ENCODE measurements at regions not wholly inside any gene's neighbourhood (a gene's known extent, or its start where the extent isn't known, plus 50 kb on each side); places are given as distances from the start of the nearest gene placed in this dataset.
"Not testable (repeated sequence)": the region's sequence is repeated elsewhere in the genome, so short reads cannot be mapped to it uniquely, and the experiment has no call there.

DNA sequence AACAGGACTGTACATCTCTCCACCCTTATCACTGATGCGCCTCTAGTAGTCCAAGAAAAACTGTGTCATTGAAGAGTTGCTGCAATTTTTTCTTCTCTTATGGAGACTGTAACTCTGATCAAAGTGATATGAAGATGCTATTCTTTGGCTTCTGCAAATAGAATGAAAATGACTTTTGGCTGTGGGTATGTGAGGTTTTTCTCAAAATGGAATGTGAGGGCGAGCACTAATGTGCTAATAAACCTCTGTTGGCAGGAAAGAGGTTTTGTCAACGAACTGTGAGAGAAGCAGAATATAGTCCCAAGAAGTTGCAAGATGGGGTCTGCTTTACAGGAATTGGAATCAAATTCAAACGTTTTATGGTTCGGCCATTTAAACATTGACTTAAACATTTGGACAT is 252.0 kb upstream of the GAS1 start:
- DNase-seq = no peak

DNA sequence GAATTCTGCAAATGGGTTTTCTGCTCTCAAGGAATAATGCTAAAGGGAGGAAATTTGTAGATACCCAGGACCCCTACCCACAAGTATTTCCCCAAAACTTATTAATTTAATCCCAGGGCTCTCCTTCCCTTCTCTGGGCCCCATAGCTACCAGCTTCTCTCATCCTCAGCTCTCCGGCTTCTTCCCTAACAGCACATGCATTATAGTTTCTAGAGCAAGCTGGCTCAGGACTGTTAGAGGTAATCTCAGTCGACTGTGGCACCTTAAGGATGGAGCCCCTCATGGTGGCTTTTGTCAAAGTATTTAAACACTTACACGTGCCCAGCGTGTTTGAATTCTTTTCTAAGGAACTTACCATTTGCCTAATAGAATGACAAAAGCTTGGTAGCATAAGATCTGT is 252.5 kb upstream of the GAS1 start:
- DNase-seq = no peak

DNA sequence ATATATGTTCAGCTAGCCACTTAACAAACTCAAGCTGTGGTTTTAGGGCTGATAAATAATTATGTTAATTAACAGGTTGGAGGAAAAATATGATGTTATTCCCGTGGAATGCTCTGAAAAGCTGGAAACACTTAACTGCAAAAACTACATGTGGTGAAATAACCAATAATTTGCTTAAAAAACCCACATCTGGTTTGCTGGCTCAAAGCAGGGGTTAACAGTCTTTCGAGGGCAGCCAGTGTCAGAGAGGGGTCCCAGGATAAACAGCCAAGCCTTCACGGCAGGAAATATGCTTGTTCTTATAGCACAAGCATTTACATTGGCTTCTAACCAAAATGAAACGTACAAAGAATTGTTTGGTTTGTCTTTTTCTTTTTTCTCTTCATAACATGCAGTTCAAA is 254.0 kb upstream of the GAS1 start:
- DNase-seq = no peak

DNA sequence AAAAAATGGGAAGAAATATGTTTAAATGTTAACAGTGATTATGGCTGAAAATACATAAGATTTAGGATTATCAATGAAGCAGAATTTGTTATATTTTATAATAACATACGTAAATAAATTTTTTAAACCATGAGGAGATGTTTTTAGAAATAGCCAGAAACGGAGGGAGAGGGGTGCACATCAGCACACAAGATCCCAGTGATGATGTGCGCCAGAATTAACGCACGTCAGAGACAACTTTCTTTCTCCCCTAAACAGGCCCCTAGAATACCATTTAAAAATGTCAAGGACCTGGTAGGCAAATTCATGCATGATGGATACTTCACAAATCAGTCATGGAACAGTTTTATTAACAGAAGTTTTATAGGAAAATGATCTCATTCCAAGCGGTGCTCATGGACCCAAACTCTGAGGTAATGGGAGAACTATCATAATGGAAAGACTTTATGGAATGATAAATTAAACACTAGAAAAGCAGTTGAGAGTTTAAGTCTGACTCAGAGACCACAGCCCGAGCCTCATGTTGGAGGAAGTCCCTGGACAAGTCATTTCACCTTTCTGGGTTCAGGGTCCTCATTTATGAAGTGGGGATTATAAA is 258.9 kb upstream of the GAS1 start:
- no peak for DNase-seq

DNA sequence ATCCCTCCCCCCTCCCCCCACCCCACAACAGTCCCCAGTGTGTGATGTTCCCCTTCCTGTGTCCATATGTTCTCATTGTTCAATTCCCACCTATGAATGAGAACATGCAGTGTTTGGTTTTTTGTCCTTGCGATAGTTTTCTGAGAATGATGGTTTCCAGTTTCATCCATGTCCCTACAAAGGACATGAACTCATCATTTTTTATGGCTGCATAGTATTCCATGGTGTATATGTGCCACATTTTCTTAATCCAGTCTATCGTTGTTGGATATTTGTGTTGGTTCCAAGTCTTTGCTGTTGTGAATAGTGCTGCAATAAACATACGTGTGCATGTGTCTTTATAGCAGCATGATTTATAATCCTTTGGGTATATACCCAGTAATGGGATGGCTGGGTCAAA is 263.4 kb upstream of the GAS1 start:
- DNase-seq = not testable (repeated sequence)

DNA sequence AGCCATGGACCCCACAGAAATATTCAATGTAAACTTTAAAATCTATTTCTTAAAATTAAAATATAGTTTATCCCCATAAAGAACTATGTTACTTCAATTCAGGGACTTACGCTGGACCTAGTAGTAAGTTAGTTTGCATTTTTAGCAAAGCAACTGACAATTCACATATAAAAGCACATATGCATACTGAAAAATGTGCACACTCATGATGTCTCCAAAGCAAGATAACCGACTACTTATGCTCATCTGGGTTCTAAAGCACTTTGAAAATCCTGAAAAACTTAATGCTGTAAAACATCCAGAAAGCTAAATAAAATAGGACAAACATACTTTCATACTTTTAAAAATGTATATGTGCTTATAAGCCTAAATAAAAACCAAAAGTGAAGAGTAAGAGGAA is 264.4 kb upstream of the GAS1 start:
- no peak for DNase-seq

DNA sequence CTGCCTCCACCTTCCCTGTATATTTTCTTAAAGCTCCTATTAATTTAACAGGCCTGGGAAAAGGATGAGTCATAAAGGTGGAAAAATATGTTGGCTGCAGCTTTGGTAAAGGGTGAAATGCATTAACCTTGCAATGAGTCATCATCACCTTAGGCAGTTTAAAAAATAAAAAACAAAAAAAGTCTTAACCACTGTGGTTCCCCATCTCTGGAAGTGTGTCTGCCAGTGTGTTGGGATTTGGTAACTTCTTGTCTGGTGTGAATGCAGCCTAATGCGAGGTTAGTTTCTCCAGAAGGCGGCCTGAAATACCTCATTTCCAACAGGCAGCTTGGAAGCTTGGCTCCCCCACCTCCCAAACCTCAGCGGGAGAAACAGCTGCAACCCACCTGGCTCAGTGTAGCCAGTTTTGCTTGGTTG is 265.3 kb upstream of the GAS1 start:
- no peak for DNase-seq

DNA sequence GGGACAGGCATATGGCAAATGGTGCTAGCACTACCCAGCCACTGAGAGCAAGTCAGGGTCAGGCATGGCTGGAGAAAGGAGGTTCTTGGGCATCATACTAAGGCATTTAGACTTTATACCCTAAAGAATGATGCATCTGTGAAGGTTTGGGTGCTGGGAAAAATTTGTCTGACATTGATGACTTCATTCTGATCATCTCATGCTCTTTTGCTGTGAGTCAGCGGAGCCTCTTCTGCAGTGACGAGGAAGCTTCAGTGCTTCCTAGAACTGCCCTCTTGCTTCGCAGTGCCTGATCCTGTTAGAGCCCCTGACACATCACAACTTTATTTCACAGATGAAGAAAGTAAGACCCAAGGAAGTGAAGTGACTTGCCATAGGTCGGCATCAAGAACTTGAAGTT is 266.6 kb upstream of the GAS1 start:
- DNase-seq = no peak

DNA sequence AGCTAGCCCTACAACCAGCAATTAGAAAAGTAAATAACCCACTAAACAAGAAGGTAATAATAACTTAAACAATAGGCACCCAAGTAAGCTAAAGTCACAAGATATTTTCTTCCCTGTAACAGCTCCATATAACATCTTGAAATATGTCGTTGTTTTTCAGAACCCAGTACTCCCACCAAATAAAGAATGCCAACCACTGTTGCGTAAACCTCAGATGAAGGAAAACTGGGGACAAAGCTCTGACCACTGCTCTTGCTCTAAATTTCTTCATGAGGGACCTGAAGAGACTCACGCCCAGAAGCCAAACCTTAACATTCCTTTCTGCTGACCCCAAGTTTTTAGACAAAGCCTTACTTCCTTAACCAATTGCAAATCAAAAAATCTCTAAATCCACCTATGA is 267.7 kb upstream of the GAS1 start:
- DNase-seq = no peak

DNA sequence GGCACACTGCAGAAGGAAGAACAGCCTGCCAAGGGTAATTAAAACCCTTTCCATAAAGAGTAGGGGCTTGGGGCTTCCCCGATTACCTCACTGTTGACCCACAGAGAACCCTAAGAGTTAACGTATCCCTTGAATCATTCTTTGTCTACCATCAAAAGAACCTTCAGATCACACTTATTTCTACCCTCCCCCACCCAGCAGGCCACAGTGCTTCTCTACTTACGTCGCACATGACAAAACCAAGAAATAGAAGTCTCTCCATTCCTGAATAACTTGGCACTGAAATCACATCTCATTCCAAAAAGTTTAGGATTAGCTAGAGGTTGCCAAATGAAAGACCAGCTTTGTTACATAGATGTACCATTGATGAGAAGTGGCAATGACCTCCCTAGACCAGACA is 268.7 kb upstream of the GAS1 start:
- DNase-seq = no peak

DNA sequence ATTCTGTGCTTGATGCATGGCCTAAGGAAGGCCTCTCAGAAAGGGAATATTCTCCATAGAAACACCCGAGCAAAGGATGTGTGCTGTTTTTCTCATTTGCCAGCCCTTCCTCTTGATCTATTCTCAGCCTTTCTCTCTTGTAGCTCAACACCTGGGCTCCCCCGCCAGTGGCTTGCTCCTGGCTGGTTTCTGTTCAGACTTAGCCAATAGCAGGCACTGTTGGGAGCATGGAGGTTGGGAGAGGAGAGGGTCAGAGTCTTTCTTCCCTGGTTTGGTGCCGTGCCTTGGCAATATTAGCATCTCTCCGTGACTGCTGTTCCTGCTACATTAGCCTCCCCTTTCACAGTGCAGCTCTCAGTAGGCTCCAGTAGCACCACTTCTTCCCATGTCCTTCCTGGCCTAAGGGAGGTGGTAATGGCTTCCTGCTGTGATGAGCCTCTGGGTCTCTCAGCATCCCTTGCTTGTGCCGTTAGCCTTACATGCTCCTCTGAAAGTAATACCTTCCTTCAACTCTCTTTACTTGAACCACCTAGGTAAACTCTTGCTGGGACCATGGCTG is 269.7 kb upstream of the GAS1 start:
- DNase-seq = no peak

DNA sequence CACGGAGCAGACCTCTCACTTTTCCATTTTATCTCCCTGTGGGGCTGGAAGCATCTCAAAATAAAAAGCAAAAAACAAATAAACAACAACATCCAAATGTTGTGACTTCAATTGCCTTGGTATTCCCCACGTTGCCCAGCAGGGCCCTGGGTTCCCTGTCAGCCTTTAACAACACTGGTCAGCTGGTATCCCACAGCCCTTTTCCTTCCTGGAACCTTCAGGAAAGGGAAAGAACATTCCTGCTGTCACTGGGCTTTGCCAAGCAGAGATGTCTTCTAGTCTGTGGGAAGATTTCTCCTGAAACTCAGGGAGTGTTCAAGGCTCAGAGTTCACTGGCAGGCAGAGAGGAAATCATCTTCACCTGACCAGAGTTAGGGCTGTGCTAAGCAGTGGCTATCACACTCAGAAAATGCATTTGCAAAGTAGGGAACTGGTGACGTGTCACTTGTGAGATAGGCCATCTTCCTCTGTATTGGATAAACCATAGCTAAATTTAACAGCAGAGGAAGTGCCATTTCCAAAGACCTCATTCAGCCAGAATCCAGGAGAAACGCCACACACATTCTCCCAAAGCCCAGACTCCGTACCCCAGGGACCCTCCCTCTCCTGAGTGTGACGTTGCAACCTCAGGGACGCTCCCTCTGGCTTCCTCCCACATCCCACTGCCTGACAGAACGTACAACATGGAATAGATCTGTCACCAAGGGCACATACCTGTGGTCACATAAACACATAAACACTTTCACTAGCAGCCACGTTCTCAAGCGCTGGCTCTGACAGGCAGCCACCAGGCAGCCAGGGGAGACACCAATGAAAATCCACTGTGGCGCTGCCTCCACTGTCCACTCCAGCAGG is 274.0 kb upstream of the DAPK1 start:
- no peak for DNase-seq

DNA sequence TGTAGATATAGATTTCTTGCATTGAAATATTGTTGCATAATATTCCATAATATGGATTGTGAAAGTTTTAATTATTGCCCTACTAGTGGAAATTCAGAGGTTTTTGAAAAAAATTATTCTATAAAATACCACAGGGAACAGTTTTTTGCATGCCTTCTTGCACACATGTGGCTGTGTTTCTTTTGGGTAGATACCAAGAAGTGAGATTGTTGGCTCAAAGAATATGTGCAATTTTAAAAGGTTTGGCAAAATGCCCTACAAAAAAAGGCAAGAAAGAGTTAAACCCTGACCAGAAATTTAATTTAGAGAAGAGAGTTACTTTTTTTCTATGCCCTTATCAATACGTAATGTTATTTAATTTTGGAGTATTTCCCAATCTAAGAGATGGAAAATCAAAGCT is 270.8 kb upstream of the DAPK1 start:
- DNase-seq = no peak

DNA sequence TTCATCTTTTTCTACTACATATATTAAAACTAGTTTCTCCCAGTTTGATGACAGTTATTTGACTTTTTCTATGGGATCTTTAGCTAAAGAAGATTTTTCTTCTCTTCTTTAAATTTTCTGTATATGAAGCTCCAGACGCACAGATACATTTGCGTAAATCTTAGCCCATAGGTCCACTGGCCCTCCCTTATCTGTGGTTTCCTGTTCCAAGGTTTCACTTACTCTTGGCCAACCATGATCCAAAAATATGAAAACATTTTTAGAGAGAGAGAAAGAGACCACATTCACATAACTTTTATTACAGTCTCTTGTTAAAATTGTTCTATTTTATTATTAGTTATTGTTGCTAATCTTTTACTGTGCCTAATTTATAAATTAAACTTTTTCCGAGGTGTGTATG is 270.2 kb upstream of the DAPK1 start:
- no peak for DNase-seq

DNA sequence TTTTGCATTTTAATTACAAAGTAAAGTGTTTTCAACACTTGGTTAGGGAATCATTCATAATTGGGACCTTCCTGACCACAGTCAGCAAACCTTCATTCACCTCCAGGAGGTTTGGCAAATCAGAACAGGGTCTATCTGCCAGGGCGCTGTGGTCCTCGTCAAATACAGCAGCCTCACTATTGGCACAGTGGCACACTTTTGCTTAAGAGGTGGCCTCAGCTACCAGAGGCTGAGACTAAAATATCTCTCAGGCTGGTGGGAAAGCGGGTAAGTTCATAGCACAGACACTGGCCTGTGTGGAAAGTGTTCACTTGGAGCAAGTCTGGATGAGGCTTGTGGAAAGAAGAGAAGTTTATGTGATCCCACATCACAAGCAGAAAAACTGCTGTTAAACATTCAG is 268.6 kb upstream of the DAPK1 start:
- DNase-seq = no peak

DNA sequence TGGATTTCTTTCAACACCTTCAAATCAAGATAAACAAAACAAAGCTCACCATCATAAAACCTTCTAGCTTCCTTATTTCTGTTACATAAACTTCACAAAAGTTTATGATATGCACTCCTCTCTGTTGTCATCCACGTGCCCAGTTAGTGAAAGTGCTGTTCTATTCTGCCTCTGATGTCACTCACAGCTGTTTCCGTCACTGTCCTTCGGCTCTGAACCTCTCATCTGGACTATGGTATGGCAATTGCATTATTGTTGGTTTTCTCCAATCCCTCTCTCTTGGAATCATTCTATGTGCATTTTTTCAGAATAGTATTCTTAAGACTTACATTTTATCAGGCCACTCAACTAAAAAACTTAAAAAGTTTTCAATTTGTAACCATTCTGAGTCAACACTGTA is 264.2 kb upstream of the DAPK1 start:
- DNase-seq = no peak

DNA sequence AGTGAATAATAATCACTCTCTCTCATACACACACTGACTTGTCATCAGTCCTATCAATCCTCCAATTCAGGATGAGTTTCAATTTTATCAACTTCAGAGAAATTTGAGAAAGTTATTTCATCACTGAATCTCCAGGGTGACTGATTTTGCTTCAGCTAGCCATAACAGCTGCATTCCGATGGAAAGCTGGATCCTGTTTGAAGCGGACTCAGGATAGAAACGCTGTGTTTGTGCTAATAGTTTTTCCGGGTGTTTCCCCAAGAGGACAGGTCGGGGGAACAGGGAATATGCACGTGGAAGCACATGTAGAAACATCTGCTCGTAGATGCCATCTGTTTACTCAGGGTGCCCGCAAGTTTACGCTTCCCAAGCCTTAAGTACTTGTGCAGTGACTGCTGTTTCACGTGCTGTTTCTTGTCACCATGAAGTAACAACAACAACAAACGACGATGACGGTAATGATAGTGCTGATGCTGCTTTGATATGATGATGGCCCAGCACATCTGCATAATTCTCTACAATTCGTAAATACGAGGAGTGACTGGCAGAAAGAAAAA is 263.7 kb upstream of the DAPK1 start:
- DNase-seq = no peak

DNA sequence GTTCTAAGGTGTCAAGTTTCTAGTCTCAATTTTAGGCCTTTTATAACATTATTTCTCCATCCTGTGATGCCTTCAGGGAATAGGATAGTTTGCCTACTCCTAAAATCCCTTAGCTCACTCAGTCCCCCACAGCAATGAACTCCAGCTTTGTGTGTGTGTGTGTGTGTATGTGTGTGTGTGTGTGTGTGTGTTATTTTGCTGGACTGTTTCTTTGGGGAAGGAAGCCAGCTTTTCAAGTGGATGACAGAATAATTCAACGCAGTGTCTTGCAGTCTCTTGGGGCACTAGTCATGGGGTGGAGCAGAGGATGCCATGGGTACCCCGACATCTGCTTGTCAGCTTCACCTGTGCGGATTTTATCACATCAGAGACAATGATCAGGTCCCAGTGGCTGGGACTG is 262.8 kb upstream of the DAPK1 start:
- no peak for DNase-seq

DNA sequence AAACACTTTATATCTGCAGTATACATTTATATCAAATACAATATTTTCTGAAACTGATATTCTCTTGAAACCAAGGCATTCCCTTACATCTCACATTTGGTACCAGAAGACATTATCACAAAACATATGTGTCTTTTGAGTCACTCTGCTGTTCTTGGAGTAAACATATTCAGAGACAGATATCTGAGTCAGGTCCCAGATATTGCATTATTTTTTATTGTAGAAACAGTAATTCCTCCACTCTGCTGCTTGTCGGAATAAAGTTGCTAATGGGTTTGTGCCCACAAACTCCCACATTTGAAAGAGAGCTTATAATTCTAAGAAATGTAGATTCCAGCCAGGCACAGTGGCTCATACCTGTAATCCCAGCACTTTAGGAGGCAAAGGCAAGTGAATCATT is 261.1 kb upstream of the DAPK1 start:
- DNase-seq = no peak

DNA sequence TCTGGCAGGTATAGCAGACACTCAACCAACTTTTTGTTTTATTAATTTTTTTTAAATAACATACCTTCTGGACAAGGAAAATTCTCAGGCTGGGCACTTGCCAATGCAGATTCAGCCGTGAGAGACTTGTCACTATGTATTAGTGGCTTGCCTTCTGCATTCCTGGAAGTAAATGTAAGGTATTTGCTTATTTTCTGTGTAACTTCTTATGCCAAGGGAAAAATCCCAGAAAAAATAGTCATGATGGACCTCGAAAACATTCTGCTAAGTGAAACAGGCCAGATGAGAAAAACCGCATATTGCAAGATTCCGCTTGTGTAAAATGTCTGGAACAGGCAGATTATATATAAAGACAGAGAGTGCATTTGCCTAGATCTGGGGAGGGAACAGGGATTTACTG is 260.3 kb upstream of the DAPK1 start:
- no peak for DNase-seq

DNA sequence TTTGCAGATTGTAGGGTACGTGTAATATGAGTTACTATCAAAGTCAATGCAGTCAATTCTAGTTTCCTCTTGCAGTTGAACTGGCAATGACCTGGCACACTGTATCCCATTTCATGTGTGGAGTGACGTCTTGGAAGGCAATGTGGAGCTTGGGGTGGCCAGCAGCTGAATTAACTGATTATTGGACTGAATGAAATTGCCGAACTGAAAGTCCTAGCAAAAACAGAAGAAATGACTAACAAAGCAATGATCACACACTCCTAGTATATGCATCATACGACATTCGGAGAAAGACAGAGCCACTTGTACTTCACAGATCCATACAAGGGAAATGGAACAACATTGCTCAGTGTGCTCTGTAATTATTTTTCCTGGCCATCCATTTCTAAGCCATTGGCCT is 259.1 kb upstream of the DAPK1 start:
- no peak for DNase-seq

DNA sequence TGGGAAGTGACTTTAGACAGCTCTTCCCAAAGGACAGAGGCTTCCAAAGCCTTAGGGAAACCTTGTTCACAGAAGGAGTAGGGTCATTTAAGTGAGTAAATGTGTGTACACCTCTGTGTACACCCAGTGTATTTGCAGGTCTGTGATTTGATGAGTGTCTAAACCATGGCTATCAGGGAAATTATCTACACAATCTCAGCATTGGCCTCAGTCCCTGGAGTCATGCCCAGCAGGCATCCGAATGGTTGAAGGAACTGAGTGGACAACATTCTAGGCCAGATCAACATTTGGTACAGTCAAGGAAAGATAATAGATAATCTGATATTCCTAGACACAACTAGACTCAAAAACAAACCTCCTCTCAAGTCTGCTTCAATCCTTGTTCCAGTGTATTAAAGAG is 258.4 kb upstream of the DAPK1 start:
- DNase-seq = no peak

DNA sequence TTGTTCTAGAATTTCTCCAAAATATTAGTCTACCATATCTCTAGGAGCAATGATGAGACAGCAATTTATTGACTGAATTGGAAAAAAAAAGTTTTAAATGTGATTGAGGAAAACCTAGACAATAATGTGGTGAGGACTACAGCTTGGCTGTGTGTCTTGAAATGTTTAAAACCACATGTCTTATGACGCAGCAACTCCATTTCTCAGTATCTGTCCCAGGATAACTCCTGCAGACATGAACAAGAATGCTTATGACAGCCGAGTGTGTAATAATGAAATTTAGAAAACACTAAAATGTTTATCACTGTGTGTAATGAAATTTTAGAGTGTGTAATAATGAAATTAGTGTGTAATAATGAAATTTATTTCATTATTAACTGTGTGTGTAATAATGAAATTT is 254.1 kb upstream of the DAPK1 start:
- DNase-seq = no peak
